Naive thymus-derived CD8-positive, alpha-beta T cell (primary cell): ENCODE measurements at regions not wholly inside any gene's neighbourhood (a gene's known extent, or its start where the extent isn't known, plus 50 kb on each side); places are given as distances from the start of the nearest gene placed in this dataset.

Source experiments
- ATAC-seq, 2 donors: fragments of 150-1000 bp; cut with Tn5 transposase in 1 of 2; sonication (Bioruptor Pico), chemical (Tn5 transposase) in 1 of 2; 1 replicate in 1 of 2; 2 replicates in 1 of 2; pipeline ENCODE4 v1.10.0; 2021; ENCODE audit warnings: mild to moderate bottlenecking in 2 of 2, moderate library complexity in 2 of 2
- POLR2A ChIA-PET: fragments of 350-600 bp; sonication (Branson Sonifier 250); formaldehyde crosslinking; loops from one replicate; lab custom pipeline; 2021; ENCODE audit warnings: antibody characterized with exemption; lab: Charles Lee
- DNase-seq, 10 donors: peaks; one replicate each; pipeline versions ENCODE4 v3.0.0 to v3.0.0-alpha.2; 2020 to 2022
- H3K27ac Mint-ChIP-seq, 10 donors: one replicate each; pipeline ENCODE4 v1.8.0; 2020 to 2022; ENCODE audit warnings: mild to moderate bottlenecking in 10 of 10, mixed read lengths in 10 of 10, moderate library complexity in 4 of 10, inconsistent platforms in 1 of 10
- H3K27me3 Mint-ChIP-seq, 5 donors: one replicate each; pipeline ENCODE4 v1.8.0; 2021 to 2022; ENCODE audit warnings: mixed read lengths in 5 of 5
- H3K36me3 Mint-ChIP-seq, 3 donors: one replicate each; pipeline ENCODE4 v1.8.0; 2020 to 2022; ENCODE audit warnings: mixed read lengths in 3 of 3, mild to moderate bottlenecking in 2 of 3, inconsistent platforms in 1 of 3
- H3K4me1 Mint-ChIP-seq, 4 donors: one replicate each; pipeline ENCODE4 v1.8.0; 2021 to 2022; ENCODE audit warnings: mixed read lengths in 4 of 4
- H3K4me3 Mint-ChIP-seq, 10 donors: one replicate each; pipeline ENCODE4 v1.8.0; 2020 to 2022; ENCODE audit warnings: mild to moderate bottlenecking in 10 of 10, mixed read lengths in 10 of 10, moderate library complexity in 6 of 10, inconsistent platforms in 1 of 10
- H3K9me3 Mint-ChIP-seq, 9 donors: one replicate each; pipeline ENCODE4 v1.8.0; 2020 to 2022; ENCODE audit warnings: mixed read lengths in 9 of 9, mild to moderate bottlenecking in 3 of 9, inconsistent platforms in 1 of 9, moderate library complexity in 1 of 9

GRCh38 chr1:221806984-221807383, 65.1 kb upstream of the DUSP10 start:
- DNase-seq = no peak
- H3K9me3 Mint-ChIP-seq = peaks cover 0 to 1% (median 0%) of the 10 kb centered on the region in 9 donors
- POLR2A ChIA-PET = no interaction called here
- H3K4me1 Mint-ChIP-seq = peaks cover 10 to 41% (median 24%) of the 10 kb centered on the region in 4 donors
- H3K4me3 Mint-ChIP-seq = no peak overlapping the region
- H3K27ac Mint-ChIP-seq = peak overlapping the region in 1 of 10 donors; percentile 27
- H3K36me3 Mint-ChIP-seq = no peaks in the 10 kb centered on the region
- peaks cover 0 to 1% (median under 1%) of the 10 kb centered on the region in 5 donors for H3K27me3 Mint-ChIP-seq
- ATAC-seq = no peak

- Mint-ChIP-seq H3K36me3 (no peaks in the 10 kb centered on the region), H3K4me3 (no peak overlapping the region), H3K4me1 (peaks cover 10 to 37% (median 23%) of the 10 kb centered on the region in 4 donors), H3K27ac (no peak overlapping the region), H3K9me3 (peaks cover 0 to 1% (median 0%) of the 10 kb centered on the region in 9 donors), H3K27me3 (peaks cover 0 to 1% (median 0%) of the 10 kb centered on the region in 5 donors)
- no peak for ATAC-seq
- no peak for DNase-seq
- POLR2A ChIA-PET = no interaction called here
Measured at GRCh38 chr1:221806236-221806635, 64.3 kb upstream of the DUSP10 start.

DNA sequence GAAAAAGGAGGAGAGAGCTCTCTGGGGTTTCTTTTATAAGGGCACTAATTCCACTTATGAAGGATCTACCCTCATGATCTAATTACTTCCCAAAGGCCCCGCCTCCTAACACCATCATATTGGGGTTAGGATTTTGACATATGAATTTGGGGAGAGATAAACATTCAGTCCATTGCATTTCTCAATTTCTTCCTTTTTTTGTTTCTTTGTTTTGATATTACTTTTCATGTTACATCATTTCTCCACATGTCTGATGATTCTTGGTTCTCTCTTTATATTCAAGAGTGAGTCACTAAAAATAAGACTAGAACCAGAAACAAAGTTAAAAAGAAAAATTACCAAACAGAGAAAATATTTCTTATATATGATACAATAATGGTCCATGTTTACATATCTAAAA, 63.2 kb upstream of the DUSP10 start:
- no peak for DNase-seq

GRCh38 chr1:221804303-221804702, 62.4 kb upstream of the DUSP10 start:
- Mint-ChIP-seq H3K27ac (no peak overlapping the region), H3K4me1 (peaks cover 6 to 25% (median 7%) of the 10 kb centered on the region in 4 donors), H3K27me3 (peaks cover 0 to 1% (median 0%) of the 10 kb centered on the region in 5 donors), H3K36me3 (peaks cover 0 to 9% (median 0%) of the 10 kb centered on the region in 3 donors), H3K4me3 (no peak overlapping the region), H3K9me3 (peaks cover 0 to 10% (median 5%) of the 10 kb centered on the region in 9 donors)
- DNase-seq = no peak
- POLR2A ChIA-PET = no interaction called here
- no peak for ATAC-seq

More for the DNA sequence above, 63.2 kb upstream of the DUSP10 start:
- Mint-ChIP-seq H3K4me1 (peaks cover 8 to 32% (median 14%) of the 10 kb centered on the region in 4 donors), H3K27ac (no peak overlapping the region), H3K4me3 (no peak overlapping the region), H3K9me3 (peaks cover 0 to 4% (median 2%) of the 10 kb centered on the region in 9 donors), H3K36me3 (peaks cover 0 to 4% (median 0%) of the 10 kb centered on the region in 3 donors), H3K27me3 (peaks cover 0 to 1% (median 0%) of the 10 kb centered on the region in 5 donors)
- POLR2A ChIA-PET = no interaction called here
- no peak for ATAC-seq

DNA sequence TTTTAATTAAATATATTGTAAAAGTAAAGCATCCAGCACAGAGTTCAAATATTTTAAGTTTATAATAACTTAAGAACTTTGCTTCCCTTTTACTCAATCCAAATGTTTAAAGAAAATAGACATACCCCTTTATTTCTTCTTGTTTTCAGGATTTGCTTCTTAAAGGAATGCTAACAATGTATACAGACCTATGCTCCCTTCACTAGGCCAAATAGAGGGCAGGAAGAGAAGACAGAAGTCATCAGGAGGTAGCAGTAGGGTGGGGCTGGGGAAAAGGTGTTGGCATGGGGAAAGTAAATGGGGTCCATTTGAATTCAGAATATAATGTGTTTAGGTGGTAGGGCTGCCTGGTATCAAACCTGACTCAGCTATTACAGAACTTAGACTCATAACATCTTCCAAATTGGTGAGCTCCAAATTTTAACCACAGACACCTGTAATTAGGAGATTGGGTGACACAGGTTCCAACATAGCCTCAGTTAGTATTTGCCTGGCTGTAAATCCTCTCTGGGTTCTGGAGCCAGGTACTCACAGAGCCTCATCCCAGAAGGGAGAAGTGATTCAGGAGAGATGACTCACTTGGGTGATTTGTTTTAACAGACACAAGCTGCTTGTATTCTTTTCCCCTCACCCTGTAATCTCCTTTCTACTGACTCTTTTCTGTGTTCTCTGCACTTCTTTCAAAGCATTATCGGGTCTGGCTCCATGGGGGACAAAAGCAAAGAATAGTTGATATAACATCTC, 60.1 kb upstream of the DUSP10 start:
- ATAC-seq = no peak
- no peak overlapping the region for H3K27ac Mint-ChIP-seq
- POLR2A ChIA-PET = interaction anchor here (0.9 kb wide), 1 partner anchor 18 kb away, joined by 3 read pairs; no protein-coding TSS in a partner anchor
- DNase-seq = no peak
- H3K36me3 Mint-ChIP-seq = peaks cover 0 to 9% (median 0%) of the 10 kb centered on the region in 3 donors
- H3K27me3 Mint-ChIP-seq = peaks cover 0 to 1% (median 0%) of the 10 kb centered on the region in 5 donors
- peaks cover 0 to 11% (median 0%) of the 10 kb centered on the region in 4 donors for H3K4me1 Mint-ChIP-seq
- no peak overlapping the region for H3K4me3 Mint-ChIP-seq
- H3K9me3 Mint-ChIP-seq = peaks cover 0 to 13% (median 5%) of the 10 kb centered on the region in 9 donors

DNA sequence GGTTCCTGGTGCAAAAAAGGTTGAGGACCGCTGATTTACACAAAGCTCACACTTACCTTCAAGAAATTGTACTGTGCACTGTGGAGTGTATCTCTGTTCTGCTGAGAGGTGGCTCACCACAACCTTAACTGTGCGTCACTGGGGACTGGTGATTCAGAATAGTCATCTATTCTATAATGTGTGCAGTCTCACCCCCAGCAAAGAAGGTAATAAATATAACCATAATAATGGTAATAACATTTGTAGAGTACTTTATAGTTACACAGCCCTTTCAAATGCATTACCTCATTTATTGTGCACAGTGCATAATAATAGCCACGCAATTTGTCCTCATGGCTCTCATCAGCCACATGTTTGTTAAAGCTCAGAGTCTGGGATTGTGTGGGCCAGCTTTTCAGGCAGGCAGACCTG, 59.4 kb upstream of the DUSP10 start:
- ATAC-seq (no peak), DNase-seq (no peak)
- H3K27ac Mint-ChIP-seq = no peak overlapping the region
- peaks cover 0 to 1% (median 0%) of the 10 kb centered on the region in 5 donors for H3K27me3 Mint-ChIP-seq
- H3K9me3 Mint-ChIP-seq = peaks cover 0 to 13% (median 5%) of the 10 kb centered on the region in 9 donors
- POLR2A ChIA-PET = interaction anchor here (0.9 kb wide), 1 partner anchor 17 kb away, joined by 3 read pairs; no protein-coding TSS in a partner anchor
- H3K4me3 Mint-ChIP-seq = no peak overlapping the region
- peaks cover 0 to 9% (median 0%) of the 10 kb centered on the region in 3 donors for H3K36me3 Mint-ChIP-seq
- peaks cover 0 to 8% (median 0%) of the 10 kb centered on the region in 4 donors for H3K4me1 Mint-ChIP-seq

- peaks cover 0 to 13% (median 5%) of the 10 kb centered on the region in 9 donors for H3K9me3 Mint-ChIP-seq
- H3K27me3 Mint-ChIP-seq = peaks cover 0 to 1% (median 0%) of the 10 kb centered on the region in 5 donors
- H3K4me3 Mint-ChIP-seq = no peak overlapping the region
- POLR2A ChIA-PET = no interaction called here
- peaks cover 0 to 9% (median 0%) of the 10 kb centered on the region in 3 donors for H3K36me3 Mint-ChIP-seq
- no peak for DNase-seq
- ATAC-seq = no peak
- peaks cover 0 to 8% (median 0%) of the 10 kb centered on the region in 4 donors for H3K4me1 Mint-ChIP-seq
- H3K27ac Mint-ChIP-seq = no peak overlapping the region
Measured at GRCh38 chr1:221800831-221801230, 58.9 kb upstream of the DUSP10 start.

DNA sequence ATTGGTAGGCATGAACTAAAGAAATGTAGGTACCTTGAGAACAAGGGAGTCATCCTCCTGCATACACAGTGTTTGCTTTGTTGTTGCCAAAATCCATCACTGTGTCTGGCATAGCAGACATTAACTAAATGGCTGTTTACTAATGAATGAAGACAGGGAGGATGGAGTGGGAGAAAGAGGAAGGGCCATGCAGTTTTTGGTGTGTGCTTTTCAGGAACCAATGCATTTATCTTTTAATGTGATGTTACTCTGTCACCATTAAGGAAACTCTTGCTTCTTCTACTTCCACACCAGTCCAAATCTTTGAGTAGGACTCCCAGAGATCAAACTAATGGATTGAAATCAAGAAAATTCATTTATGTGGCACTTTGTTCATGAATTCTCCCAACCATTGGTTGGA, 55.6 kb upstream of the DUSP10 start:
- Mint-ChIP-seq H3K27ac (no peak overlapping the region), H3K4me1 (peaks cover 2 to 37% (median 10%) of the 10 kb centered on the region in 4 donors), H3K36me3 (peaks cover 0 to 9% (median 0%) of the 10 kb centered on the region in 3 donors), H3K9me3 (peaks cover 0 to 13% (median 5%) of the 10 kb centered on the region in 9 donors), H3K27me3 (no peaks in the 10 kb centered on the region), H3K4me3 (no peak overlapping the region)
- POLR2A ChIA-PET = no interaction called here
- no peak for ATAC-seq
- no peak for DNase-seq

DNA sequence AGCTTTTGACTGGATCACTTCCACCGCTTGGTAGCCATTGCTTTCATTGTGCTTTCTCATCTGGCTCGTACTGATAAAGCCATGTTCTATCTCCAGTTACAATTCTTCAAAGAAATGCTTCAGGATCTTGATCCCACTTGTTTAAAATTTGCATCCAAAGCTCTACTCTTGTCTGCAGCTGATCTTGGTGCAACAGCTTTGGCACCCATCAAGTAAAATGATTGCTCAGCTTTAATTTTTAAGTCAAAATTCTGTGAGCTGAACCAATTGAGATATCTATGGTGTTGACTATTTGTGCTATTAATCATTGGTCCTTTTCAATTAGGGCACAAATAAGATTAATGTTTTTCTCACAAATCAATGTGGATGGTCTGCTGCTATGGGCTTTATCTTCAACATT, 54.8 kb upstream of the DUSP10 start:
- Mint-ChIP-seq H3K4me1 (peaks cover 2 to 37% (median 10%) of the 10 kb centered on the region in 4 donors), H3K9me3 (peaks cover 0 to 13% (median 5%) of the 10 kb centered on the region in 9 donors), H3K27ac (no peak overlapping the region), H3K36me3 (peaks cover 0 to 9% (median 0%) of the 10 kb centered on the region in 3 donors), H3K4me3 (no peak overlapping the region), H3K27me3 (no peaks in the 10 kb centered on the region)
- POLR2A ChIA-PET = no interaction called here
- DNase-seq = no peak
- ATAC-seq = no peak

GRCh38 chr1:221795380-221795779, 53.5 kb upstream of the DUSP10 start:
- H3K4me3 Mint-ChIP-seq = no peak overlapping the region
- POLR2A ChIA-PET = no interaction called here
- peaks cover 2 to 34% (median 10%) of the 10 kb centered on the region in 4 donors for H3K4me1 Mint-ChIP-seq
- DNase-seq (no peak), ATAC-seq (no peak)
- H3K36me3 Mint-ChIP-seq = peaks cover 0 to 7% (median 0%) of the 10 kb centered on the region in 3 donors
- peak overlapping the region in 1 of 10 donors; percentile 88 for H3K27ac Mint-ChIP-seq
- no peaks in the 10 kb centered on the region for H3K27me3 Mint-ChIP-seq
- H3K9me3 Mint-ChIP-seq = peaks cover 0 to 11% (median 4%) of the 10 kb centered on the region in 9 donors

GRCh38 chr1:221794935-221795334, 53.0 kb upstream of the DUSP10 start:
- Mint-ChIP-seq H3K9me3 (peaks cover 0 to 9% (median 3%) of the 10 kb centered on the region in 9 donors), H3K4me1 (peaks cover 2 to 34% (median 10%) of the 10 kb centered on the region in 4 donors), H3K36me3 (peaks cover 0 to 5% (median 0%) of the 10 kb centered on the region in 3 donors), H3K4me3 (no peak overlapping the region), H3K27me3 (no peaks in the 10 kb centered on the region), H3K27ac (peak overlapping the region in 2 of 10 donors; percentile 61 to 88)
- POLR2A ChIA-PET = no interaction called here
- DNase-seq (no peak), ATAC-seq (no peak)

GRCh38 chr1:221794079-221794670, 52.3 kb upstream of the DUSP10 start:
- DNase-seq (peak in 3 of 10 donors; percentile 4 to 18 (median 11)), ATAC-seq (peak; percentile 70 to 85)
- POLR2A ChIA-PET = no interaction called here
- no peaks in the 10 kb centered on the region for H3K27me3 Mint-ChIP-seq
- peaks cover 2 to 34% (median 10%) of the 10 kb centered on the region in 4 donors for H3K4me1 Mint-ChIP-seq
- H3K27ac Mint-ChIP-seq = peak overlapping the region in 5 of 10 donors; percentile 20 to 88 (median 86)
- H3K4me3 Mint-ChIP-seq = peak overlapping the region in 1 of 10 donors; percentile 46
- peaks cover 0 to 2% (median 0%) of the 10 kb centered on the region in 9 donors for H3K9me3 Mint-ChIP-seq
- no peaks in the 10 kb centered on the region for H3K36me3 Mint-ChIP-seq
